Mammary epithelial cell (primary cell): ENCODE measurements at regions not wholly inside any gene's neighbourhood (a gene's known extent, or its start where the extent isn't known, plus 50 kb on each side); places are given as distances from the start of the nearest gene placed in this dataset.

Source experiments
- EZH2 ChIP-seq: IDR thresholded peaks from 2 replicates; pipeline ENCODE4 v1.6.1; 2012; ENCODE audit warnings: low read length, inconsistent platforms, borderline replicate concordance
- TF ChIP-seq, protein P1 (sequence below), 2 donors: IDR thresholded peaks in 1 of 2; conservative IDR thresholded peaks in 1 of 2; 2 replicates each; pipeline ENCODE4 v1.5.1; 2011 to 2012; ENCODE audit warnings: inconsistent platforms in 2 of 2, low read length in 2 of 2, mild to moderate bottlenecking in 2 of 2, control low read depth in 1 of 2, low read depth in 1 of 2; ENCODE audit not compliant: insufficient read depth in 1 of 2; ENCODE audit errors: extremely low read depth in 1 of 2

DNA sequence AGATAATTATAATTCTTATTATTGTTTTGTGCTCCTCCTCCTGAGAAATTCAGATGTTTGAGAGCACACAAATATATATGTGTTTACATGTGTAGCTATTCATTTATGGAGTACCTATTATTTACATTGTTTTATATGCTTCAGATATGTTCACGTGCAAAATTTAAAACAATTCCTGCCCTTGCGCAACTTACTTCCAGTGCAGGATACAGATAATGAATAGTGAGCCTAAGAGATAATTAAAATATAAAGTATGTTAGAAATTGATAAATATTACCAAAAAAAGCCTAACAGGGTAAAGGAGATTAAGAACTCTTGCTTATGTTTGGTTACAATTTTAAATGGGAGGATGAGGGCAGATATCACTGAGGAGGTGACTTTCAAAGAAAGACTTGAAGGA, 81.7 kb upstream of the DPH6 start:
- TF ChIP-seq, protein P1, sequence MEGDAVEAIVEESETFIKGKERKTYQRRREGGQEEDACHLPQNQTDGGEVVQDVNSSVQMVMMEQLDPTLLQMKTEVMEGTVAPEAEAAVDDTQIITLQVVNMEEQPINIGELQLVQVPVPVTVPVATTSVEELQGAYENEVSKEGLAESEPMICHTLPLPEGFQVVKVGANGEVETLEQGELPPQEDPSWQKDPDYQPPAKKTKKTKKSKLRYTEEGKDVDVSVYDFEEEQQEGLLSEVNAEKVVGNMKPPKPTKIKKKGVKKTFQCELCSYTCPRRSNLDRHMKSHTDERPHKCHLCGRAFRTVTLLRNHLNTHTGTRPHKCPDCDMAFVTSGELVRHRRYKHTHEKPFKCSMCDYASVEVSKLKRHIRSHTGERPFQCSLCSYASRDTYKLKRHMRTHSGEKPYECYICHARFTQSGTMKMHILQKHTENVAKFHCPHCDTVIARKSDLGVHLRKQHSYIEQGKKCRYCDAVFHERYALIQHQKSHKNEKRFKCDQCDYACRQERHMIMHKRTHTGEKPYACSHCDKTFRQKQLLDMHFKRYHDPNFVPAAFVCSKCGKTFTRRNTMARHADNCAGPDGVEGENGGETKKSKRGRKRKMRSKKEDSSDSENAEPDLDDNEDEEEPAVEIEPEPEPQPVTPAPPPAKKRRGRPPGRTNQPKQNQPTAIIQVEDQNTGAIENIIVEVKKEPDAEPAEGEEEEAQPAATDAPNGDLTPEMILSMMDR (conservative IDR thresholded peaks at IDR 0.05 in 1 of 2, IDR thresholded peaks at IDR 0.05 in 1 of 2; ENCODE audit: extremely low read depth in 1 of 2, insufficient read depth in 1 of 2, low read depth in 1 of 2, low read length in 2 of 2), result no peak
- no peak for TF ChIP-seq EZH2
